Activated T-helper 17 cell treated with anti-CD3 and anti-CD28 coated beads, Interleukin-2, amount 50 U/mL, for 72 hours (primary cell): ENCODE measurements at regions not wholly inside any gene's neighbourhood (a gene's known extent, or its start where the extent isn't known, plus 50 kb on each side); places are given as distances from the start of the nearest gene placed in this dataset.
"Not testable (repeated sequence)": the region's sequence is repeated elsewhere in the genome, so short reads cannot be mapped to it uniquely, and the experiment has no call there.

Experiments
- ATAC-seq: fragments of 150-1000 bp; cut with Tn5 transposase; replicated peaks from 2 replicates; pipeline ENCODE4 v1.10.0; 2021; ENCODE audit warnings: mild to moderate bottlenecking, moderate library complexity
- H3K27ac Mint-ChIP-seq: one replicate; pipeline ENCODE4 v1.8.0; 2022; ENCODE audit warnings: mixed read lengths
- H3K27me3 Mint-ChIP-seq: one replicate; pipeline ENCODE4 v1.8.0; 2022; ENCODE audit warnings: mixed read lengths
- H3K36me3 Mint-ChIP-seq: one replicate; pipeline ENCODE4 v1.8.0; 2022; ENCODE audit warnings: low read depth, mild to moderate bottlenecking, mixed read lengths
- H3K4me1 Mint-ChIP-seq: one replicate; pipeline ENCODE4 v1.8.0; 2022; ENCODE audit warnings: mixed read lengths
- H3K4me3 Mint-ChIP-seq: one replicate; pipeline ENCODE4 v1.8.0; 2022; ENCODE audit warnings: mild to moderate bottlenecking, mixed read lengths
- H3K9me3 Mint-ChIP-seq: one replicate; pipeline ENCODE4 v1.8.0; 2022; ENCODE audit warnings: mixed read lengths

DNA sequence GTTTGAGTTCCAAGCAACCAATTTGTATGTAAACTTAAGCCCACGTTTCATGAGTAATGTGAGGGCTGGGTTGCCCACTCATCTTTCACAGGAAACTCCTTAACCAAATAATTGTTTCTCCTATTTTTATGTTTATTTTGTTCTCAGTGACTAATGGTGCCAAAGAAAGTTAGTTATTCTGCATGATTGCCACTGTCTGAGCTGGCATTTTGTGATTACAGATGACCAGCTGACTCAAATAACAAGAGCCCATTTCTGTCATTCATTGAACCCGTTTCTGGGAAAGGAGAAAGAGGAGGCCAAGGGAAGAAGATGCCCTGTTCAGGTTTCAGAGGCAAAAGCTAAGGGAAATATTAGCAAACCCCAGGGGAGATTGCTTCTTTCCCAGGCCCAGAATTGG lies 186.9 kb upstream of the MYO3A start:
- Mint-ChIP-seq H3K27me3 (no peaks in the 10 kb centered on the region), H3K4me1 (no peaks in the 10 kb centered on the region), H3K9me3 (no peaks in the 10 kb centered on the region), H3K36me3 (no peaks in the 10 kb centered on the region), H3K4me3 (no peak overlapping the region), H3K27ac (no peak overlapping the region)
- ATAC-seq: no peak

DNA sequence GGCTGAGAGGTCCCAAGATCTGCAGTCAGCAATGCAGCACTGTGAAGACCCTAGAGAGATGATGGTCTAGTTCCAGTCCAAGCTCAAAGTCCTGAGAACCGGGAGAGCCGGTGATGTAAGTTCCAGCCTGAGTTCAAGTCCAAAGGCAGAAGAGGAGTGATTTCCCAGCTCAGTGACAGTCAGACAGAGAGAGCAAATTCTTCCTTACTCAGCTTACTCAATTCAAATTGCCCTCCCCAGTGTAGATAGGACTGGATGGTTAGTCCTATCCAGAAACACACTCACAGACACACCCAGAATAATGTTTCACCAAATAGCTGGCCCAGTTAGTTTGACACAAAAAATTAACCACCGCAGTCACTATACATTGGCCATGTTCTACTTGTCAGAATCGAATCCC lies 185.5 kb upstream of the MYO3A start:
- H3K27me3 Mint-ChIP-seq: no peaks in the 10 kb centered on the region
- no peak overlapping the region for H3K27ac Mint-ChIP-seq
- H3K4me3 Mint-ChIP-seq: no peak overlapping the region
- no peaks in the 10 kb centered on the region for H3K36me3 Mint-ChIP-seq
- H3K9me3 Mint-ChIP-seq: no peaks in the 10 kb centered on the region
- ATAC-seq: no peak
- H3K4me1 Mint-ChIP-seq: no peaks in the 10 kb centered on the region

DNA sequence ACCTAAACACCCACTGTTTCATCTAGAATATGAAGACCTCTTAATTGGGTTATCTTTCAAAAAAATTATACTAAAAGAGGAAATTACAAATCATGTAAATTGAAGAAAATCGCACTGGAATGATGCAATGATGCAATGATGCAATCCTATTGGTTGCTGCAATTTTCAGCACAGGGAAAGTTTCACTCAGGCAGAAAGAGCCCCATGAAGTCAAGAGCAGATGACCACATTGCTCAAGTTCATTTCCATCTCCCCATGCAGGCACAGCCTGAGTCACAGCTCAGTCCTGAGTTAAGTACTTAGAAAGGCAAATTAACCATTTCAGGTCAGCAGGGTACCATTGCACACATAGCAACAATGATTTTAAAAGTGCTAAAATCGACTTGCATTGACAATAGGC lies 180.3 kb upstream of the MYO3A start:
- Mint-ChIP-seq H3K4me3 (no peak overlapping the region), H3K9me3 (no peaks in the 10 kb centered on the region), H3K27ac (no peak overlapping the region), H3K4me1 (no peaks in the 10 kb centered on the region), H3K36me3 (no peaks in the 10 kb centered on the region), H3K27me3 (no peaks in the 10 kb centered on the region)
- ATAC-seq: no peak

DNA sequence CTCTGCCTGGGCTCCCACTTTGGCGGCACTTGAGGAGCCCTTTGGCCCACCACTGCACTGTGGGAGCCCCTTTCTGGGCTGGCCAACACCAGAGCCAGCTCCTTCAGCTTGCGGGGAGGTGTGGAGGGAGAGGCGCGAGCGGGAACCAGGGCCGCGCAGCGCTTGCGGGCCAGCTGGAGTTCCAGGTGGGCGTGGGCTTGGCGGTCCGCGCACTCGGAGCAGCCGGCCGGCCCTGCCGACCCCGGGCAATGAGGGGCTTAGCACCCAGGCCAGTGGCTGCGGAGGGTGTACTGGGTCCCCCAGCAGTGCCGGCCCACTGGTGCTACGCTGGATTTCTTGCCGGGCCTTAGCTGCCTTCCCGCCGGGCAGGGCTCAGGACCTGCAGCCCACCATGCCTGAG lies 178.2 kb upstream of the MYO3A start:
- H3K27ac Mint-ChIP-seq, ATAC-seq, H3K27me3 Mint-ChIP-seq, H3K9me3 Mint-ChIP-seq, H3K36me3 Mint-ChIP-seq, H3K4me3 Mint-ChIP-seq, H3K4me1 Mint-ChIP-seq: not testable (repeated sequence)

DNA sequence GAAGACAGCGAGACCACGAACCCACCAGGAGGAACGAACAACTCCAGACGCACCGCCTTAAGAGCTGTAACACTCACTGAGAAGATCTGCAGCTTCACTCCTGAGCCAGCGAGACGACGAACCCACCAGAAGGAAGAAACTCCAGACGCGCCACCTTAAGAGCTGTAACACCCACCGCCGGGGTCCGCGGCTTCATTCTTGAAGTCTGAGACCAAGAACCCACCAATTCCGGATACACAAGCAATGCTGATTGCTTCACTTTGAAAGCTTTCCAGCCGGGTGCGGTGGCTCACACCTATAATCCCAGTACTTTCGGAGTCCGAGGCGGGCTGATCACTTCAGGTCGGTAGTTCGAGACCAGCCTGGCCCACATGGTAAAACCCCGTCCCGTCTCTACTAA lies 177.2 kb upstream of the MYO3A start:
- Mint-ChIP-seq H3K27me3 (no peaks in the 10 kb centered on the region), H3K4me3 (no peak overlapping the region), H3K27ac (no peak overlapping the region), H3K4me1 (no peaks in the 10 kb centered on the region), H3K9me3 (no peaks in the 10 kb centered on the region), H3K36me3 (no peaks in the 10 kb centered on the region)
- ATAC-seq: no peak

DNA sequence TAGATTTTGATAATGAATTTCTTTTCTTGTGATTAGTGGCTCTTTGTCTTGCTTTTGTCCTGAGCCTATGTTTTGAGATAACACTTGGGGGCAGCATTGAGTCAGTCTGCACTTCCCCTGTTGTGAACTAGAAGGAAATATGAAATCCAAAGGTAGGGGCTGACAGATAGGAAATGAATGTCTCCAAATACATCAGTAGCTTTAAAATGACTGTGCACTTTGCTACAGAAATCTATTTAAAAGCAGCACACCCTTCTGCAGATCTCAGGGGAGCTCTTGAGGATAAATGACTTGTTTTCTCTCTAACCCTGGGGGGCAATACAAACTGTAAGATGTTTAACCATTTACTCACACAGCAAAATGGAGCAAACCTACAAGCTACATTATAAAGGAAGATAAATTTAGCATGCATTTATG lies 176.0 kb upstream of the MYO3A start:
- H3K4me3 Mint-ChIP-seq: no peak overlapping the region
- no peaks in the 10 kb centered on the region for H3K4me1 Mint-ChIP-seq
- no peaks in the 10 kb centered on the region for H3K9me3 Mint-ChIP-seq
- no peak overlapping the region for H3K27ac Mint-ChIP-seq
- H3K27me3 Mint-ChIP-seq: no peaks in the 10 kb centered on the region
- H3K36me3 Mint-ChIP-seq: no peaks in the 10 kb centered on the region
- ATAC-seq: no peak

DNA sequence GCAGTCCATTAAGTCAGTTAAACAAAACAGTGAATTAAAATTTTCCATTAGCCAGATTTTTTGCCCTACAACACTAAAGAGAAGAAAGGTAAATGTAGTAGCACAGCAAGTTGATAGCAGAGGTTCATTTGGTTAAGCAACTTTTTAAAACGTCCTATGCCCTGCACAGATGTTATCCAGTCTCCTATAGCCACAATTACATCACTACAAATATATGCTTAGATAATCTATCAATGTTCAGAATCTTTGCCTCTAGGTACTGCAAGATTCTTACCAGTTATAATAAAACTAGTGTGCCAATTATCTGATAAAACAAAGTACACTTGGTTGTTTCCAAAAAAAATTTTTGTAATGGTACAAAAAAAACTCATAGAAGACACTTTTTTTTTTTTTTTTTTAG lies 175.5 kb upstream of the MYO3A start:
- Mint-ChIP-seq H3K4me3 (no peak overlapping the region), H3K4me1 (no peaks in the 10 kb centered on the region), H3K9me3 (no peaks in the 10 kb centered on the region), H3K36me3 (no peaks in the 10 kb centered on the region), H3K27me3 (peaks cover 4% of the 10 kb centered on the region), H3K27ac (no peak overlapping the region)
- no peak for ATAC-seq

DNA sequence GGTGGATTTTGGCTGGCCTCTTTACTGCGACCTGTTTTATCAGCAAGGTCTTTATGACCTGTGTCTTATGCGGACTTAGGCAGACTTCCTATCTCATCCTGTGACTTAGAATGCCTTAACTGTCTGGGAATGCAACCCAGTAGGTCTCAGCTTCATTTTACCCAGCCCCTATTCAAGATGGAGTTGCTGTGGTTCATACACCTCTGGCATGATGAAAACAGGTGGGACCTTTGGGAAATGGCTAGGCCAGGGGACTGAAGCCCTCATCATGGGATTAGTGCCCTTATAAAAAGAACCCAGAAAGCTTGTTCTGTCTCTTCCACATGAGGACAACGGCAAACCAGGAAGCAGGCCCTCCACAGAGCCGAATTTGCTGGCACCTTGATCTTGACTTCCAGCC lies 172.1 kb upstream of the MYO3A start:
- no peaks in the 10 kb centered on the region for H3K36me3 Mint-ChIP-seq
- H3K27me3 Mint-ChIP-seq: peaks cover 25% of the 10 kb centered on the region
- no peak for ATAC-seq
- no peaks in the 10 kb centered on the region for H3K4me1 Mint-ChIP-seq
- no peaks in the 10 kb centered on the region for H3K9me3 Mint-ChIP-seq
- no peak overlapping the region for H3K4me3 Mint-ChIP-seq
- H3K27ac Mint-ChIP-seq: no peak overlapping the region

DNA sequence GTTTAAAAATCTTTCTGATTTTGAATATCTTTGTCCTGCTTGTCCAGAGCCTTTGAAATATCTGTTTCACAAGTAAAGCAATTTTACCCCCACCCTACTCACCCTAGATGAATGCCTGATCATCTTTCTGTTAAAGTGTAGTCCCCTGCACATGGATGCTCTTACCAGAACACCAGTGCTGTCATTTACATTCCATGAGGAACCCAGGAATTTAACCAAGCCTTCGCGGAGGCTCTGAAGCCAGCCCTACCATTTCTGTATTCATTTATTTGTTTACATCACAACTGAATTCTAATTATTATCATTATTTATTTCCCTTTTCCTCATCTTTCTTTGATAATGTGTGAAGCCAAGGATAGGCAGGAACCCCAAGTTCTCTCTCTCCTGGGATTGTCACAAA lies 167.8 kb upstream of the MYO3A start:
- no peak overlapping the region for H3K4me3 Mint-ChIP-seq
- ATAC-seq: no peak
- peaks cover 28% of the 10 kb centered on the region for H3K27me3 Mint-ChIP-seq
- no peak overlapping the region for H3K27ac Mint-ChIP-seq
- no peaks in the 10 kb centered on the region for H3K4me1 Mint-ChIP-seq
- no peaks in the 10 kb centered on the region for H3K36me3 Mint-ChIP-seq
- no peaks in the 10 kb centered on the region for H3K9me3 Mint-ChIP-seq

DNA sequence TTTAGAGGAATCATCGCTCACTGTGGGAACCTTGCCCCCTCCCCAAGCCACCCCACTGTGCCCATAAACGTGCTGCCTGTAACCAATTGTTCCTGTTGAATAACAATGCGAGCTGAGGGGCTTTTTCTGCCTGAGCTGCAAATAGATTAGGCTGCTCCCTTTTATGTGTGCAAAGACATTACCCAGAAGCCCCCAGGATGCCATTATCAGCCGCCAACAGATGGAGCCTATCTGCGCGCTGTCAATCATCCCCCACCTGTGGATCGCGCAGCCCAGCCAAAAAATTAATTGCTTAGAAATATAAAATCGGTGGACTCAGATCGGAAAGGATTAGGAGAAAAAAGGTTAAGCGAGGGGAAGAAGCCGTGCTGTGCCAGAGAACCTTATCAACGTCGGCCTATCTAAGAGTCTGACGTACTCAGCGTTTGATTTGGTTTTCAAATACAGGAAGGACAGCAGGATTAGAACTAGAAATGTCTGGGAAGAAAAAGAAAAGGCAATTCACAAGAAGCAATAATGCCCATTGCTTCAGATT lies 167.3 kb upstream of the MYO3A start:
- Mint-ChIP-seq H3K9me3 (no peaks in the 10 kb centered on the region), H3K27me3 (peaks cover 28% of the 10 kb centered on the region), H3K27ac (no peak overlapping the region), H3K4me3 (no peak overlapping the region), H3K36me3 (no peaks in the 10 kb centered on the region), H3K4me1 (no peaks in the 10 kb centered on the region)
- ATAC-seq: no peak

DNA sequence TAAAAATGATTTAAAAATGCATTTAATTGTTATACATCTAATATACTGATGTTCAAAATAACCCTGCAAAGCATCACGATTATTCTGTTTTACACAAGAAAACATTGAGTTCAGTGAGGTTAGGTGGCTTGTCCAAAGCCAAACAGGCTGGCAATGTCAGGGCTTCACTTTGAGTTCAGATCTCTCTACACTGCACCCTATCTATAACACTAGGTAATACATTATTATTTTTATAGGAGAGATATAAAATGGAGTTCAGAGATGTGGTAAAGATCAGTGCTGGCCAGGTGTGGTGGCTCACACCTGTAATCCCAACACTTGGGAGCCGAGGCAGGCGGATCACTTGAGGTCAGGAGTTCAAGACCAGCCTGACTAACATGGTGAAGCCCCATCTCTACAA lies 165.9 kb upstream of the MYO3A start:
- ATAC-seq: no peak
- H3K36me3 Mint-ChIP-seq: no peaks in the 10 kb centered on the region
- no peaks in the 10 kb centered on the region for H3K9me3 Mint-ChIP-seq
- H3K4me1 Mint-ChIP-seq: no peaks in the 10 kb centered on the region
- H3K27ac Mint-ChIP-seq: no peak overlapping the region
- H3K27me3 Mint-ChIP-seq: peaks cover 28% of the 10 kb centered on the region
- no peak overlapping the region for H3K4me3 Mint-ChIP-seq

DNA sequence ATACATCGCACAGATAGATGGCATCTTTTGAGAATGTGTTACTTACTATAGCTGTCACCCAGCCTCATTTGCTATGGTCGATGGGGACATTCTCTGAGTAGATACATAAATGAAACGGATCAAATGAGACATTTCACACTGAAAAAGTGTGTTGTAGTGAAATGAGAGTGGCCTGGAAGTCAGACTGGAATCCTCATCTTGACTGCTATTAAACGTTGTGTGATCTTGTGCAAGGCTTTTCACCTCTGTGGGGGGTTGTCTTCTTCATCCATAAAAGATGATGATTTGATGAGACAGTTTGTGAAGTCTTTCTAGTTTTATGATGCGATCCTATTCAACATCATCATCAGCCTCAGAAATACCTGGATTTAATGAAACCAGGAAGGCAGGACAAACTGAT lies 155.4 kb upstream of the MYO3A start:
- ATAC-seq: no peak

DNA sequence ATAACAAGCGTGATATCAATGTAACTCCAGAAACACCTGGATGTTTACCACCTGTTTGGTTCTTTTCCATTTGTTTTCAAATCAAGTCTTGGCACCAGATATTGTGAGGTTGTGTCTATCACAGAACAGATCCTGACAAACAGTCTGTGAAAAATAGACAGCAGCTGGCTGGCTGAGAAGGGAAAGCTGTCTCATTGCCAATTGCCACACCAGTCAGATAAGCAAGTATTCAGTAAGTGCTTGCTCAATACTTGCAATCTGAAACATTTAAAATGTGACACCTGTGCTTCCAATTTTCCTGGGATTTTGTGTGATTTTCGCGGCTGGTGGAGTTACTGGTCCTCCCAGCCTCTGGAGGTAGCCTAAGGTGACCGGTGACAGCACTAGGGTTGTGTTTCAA lies 147.9 kb upstream of the MYO3A start:
- ATAC-seq: no peak

More for the DNA sequence above, 155.4 kb upstream of the MYO3A start:
- H3K27ac Mint-ChIP-seq: no peak overlapping the region
- H3K36me3 Mint-ChIP-seq: no peaks in the 10 kb centered on the region
- H3K4me1 Mint-ChIP-seq: no peaks in the 10 kb centered on the region
- H3K27me3 Mint-ChIP-seq: peaks cover 4% of the 10 kb centered on the region
- no peak overlapping the region for H3K4me3 Mint-ChIP-seq
- H3K9me3 Mint-ChIP-seq: peaks cover 6% of the 10 kb centered on the region

DNA sequence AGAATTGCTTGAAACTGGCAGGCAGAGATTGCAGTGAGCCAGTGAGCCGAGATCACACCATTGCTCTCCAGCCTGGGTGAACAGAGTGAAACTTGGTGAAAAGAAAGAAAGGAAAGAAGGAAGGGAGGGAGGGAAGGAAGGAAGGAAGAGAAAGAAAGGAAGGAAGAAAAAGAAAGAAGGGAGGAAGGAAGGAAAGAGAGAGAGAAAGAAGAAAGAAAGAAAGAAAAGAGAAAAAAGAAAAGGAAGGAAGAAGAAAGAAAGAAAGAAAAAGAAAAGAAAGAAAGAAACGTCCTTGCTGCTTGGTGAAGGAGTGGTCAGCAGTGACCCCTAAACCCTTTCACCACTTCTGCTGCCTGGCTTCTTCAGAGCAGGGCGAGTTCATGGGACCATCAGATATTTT lies 147.1 kb upstream of the MYO3A start:
- Mint-ChIP-seq H3K4me3 (no peak overlapping the region), H3K27ac (no peak overlapping the region), H3K36me3 (no peaks in the 10 kb centered on the region), H3K4me1 (no peaks in the 10 kb centered on the region), H3K9me3 (no peaks in the 10 kb centered on the region), H3K27me3 (peaks cover 11% of the 10 kb centered on the region)
- ATAC-seq: no peak

More for the DNA sequence above, 147.9 kb upstream of the MYO3A start:
- H3K4me1 Mint-ChIP-seq: no peaks in the 10 kb centered on the region
- H3K36me3 Mint-ChIP-seq: no peaks in the 10 kb centered on the region
- H3K27ac Mint-ChIP-seq: no peak overlapping the region
- peaks cover 10% of the 10 kb centered on the region for H3K27me3 Mint-ChIP-seq
- no peaks in the 10 kb centered on the region for H3K9me3 Mint-ChIP-seq
- no peak overlapping the region for H3K4me3 Mint-ChIP-seq

DNA sequence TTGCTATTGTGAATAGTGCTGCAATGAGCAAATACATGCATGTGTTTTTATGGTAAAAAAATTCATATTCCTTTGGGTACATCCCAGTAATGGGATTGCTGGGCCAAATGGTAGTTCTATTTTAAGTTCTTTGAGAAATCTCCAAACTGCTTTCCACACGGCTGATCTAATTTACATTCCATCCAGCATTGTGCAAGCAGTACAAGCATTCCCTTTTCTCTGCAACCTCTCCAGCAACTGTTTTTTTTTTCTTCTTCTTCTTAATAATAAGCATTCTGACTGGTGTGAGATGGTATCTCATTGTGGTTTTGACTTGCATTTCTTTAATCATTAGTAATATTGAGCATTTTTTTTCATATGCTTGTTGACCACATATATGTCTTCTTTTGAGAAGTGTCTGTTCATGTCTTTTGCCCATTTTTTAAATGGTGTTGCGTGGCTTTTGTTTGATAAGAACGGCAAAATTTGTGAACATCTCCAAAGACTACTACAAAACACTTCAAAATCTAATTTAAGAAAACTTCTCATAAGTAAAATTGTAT lies 136.1 kb upstream of the MYO3A start:
- H3K9me3 Mint-ChIP-seq: peaks cover 5% of the 10 kb centered on the region
- peaks cover 7% of the 10 kb centered on the region for H3K27me3 Mint-ChIP-seq
- ATAC-seq: no peak
- H3K27ac Mint-ChIP-seq: no peak overlapping the region
- H3K36me3 Mint-ChIP-seq: no peaks in the 10 kb centered on the region
- H3K4me1 Mint-ChIP-seq: no peaks in the 10 kb centered on the region
- no peak overlapping the region for H3K4me3 Mint-ChIP-seq

DNA sequence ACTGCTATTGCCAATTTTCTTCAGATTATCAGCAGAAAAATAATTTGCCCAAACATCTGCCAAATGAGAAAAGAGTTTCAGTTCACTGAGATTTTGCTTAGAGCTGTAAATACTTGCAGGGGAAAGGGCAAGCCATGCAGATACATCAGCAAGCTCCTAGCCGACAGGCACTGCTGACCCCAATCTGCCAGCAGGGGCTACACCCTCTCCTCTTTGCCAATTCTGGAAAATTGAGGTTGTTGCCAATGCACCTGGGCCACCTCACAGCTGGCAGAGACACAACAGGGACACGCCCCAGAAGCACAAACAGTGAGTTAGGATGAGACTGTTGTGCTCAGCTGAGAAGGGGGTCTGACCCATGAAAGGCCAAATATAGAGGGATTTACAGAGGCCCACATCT lies 129.5 kb upstream of the MYO3A start:
- Mint-ChIP-seq H3K27me3 (no peaks in the 10 kb centered on the region), H3K27ac (no peak overlapping the region), H3K4me1 (no peaks in the 10 kb centered on the region), H3K4me3 (no peak overlapping the region), H3K9me3 (no peaks in the 10 kb centered on the region), H3K36me3 (no peaks in the 10 kb centered on the region)
- no peak for ATAC-seq
